ENCODE measurements at regions not wholly inside any gene's neighbourhood (a gene's known extent, or its start where the extent isn't known, plus 50 kb on each side); places are given as distances from the start of the nearest gene placed in this dataset.

GRCh38 chr13:106433066-106433465 lies 102.4 kb downstream of the EFNB2 start:
- DNase-seq (ENCODE audit: low spot score), result no peak

- no peak for DNase-seq (ENCODE audit: low spot score)
Observed at GRCh38 chr13:106432636-106433035, 102.8 kb downstream of the EFNB2 start.

GRCh38 chr13:106426909-106427308 lies 108.6 kb downstream of the EFNB2 start:
- no peak for DNase-seq (ENCODE audit: low spot score)

- DNase-seq (ENCODE audit: low spot score), result no peak
Observed at GRCh38 chr13:106425661-106426060, 109.8 kb downstream of the EFNB2 start.

- DNase-seq (ENCODE audit: low spot score), result no peak
Observed at GRCh38 chr13:106424805-106425204, 110.7 kb downstream of the EFNB2 start.

GRCh38 chr13:106423530-106423929 lies 111.9 kb downstream of the EFNB2 start:
- DNase-seq (ENCODE audit: low spot score), result no peak

GRCh38 chr13:106418556-106418955 lies 116.9 kb downstream of the EFNB2 start:
- no peak for DNase-seq (ENCODE audit: low spot score)

- DNase-seq (ENCODE audit: low spot score), result no peak
Observed at GRCh38 chr13:106417467-106418110, 117.9 kb downstream of the EFNB2 start.

- DNase-seq (ENCODE audit: low spot score), result no peak
Observed at GRCh38 chr13:106416645-106417044, 118.8 kb downstream of the EFNB2 start.

- DNase-seq (ENCODE audit: low spot score), result peak; percentile 8
Observed at GRCh38 chr13:106415971-106416370, 119.5 kb downstream of the EFNB2 start.

GRCh38 chr13:106415442-106415841 lies 120.0 kb downstream of the EFNB2 start:
- no peak for DNase-seq (ENCODE audit: low spot score)

GRCh38 chr13:106407338-106407737 lies 128.1 kb downstream of the EFNB2 start:
- no peak for DNase-seq (ENCODE audit: low spot score)

- DNase-seq (ENCODE audit: low spot score), result no peak
Observed at GRCh38 chr13:106405731-106406130, 129.7 kb downstream of the EFNB2 start.

GRCh38 chr13:106403280-106403679 lies 132.2 kb downstream of the EFNB2 start:
- DNase-seq (ENCODE audit: low spot score), result no peak

- DNase-seq (ENCODE audit: low spot score), result no peak
Observed at GRCh38 chr13:106402866-106403265, 132.6 kb downstream of the EFNB2 start.

GRCh38 chr13:106401081-106401480 lies 134.4 kb downstream of the EFNB2 start:
- DNase-seq (ENCODE audit: low spot score), result no peak

GRCh38 chr13:106400289-106400688 lies 135.2 kb downstream of the EFNB2 start:
- no peak for DNase-seq (ENCODE audit: low spot score)

- DNase-seq (ENCODE audit: low spot score), result no peak
Observed at GRCh38 chr13:106398289-106398688, 137.2 kb downstream of the EFNB2 start.

- no peak for DNase-seq (ENCODE audit: low spot score)
Observed at GRCh38 chr13:106393776-106394175, 141.7 kb downstream of the EFNB2 start.

- no peak for DNase-seq (ENCODE audit: low spot score)
Observed at GRCh38 chr13:106391681-106392080, 143.8 kb downstream of the EFNB2 start.

GRCh38 chr13:106391271-106391670 lies 144.2 kb downstream of the EFNB2 start:
- DNase-seq (ENCODE audit: low spot score), result no peak

GRCh38 chr13:106390367-106390766 lies 145.1 kb downstream of the EFNB2 start:
- no peak for DNase-seq (ENCODE audit: low spot score)

- DNase-seq (ENCODE audit: low spot score), result no peak
Observed at GRCh38 chr13:106385654-106386053, 149.8 kb downstream of the EFNB2 start.

- DNase-seq (ENCODE audit: low spot score), result no peak
Observed at GRCh38 chr13:106384516-106384915, 150.9 kb downstream of the EFNB2 start.
